AG10803 (cell line): ENCODE measurements at regions not wholly inside any gene's neighbourhood (a gene's known extent, or its start where the extent isn't known, plus 50 kb on each side); places are given as distances from the start of the nearest gene placed in this dataset.

ENCODE experiments used
- DNase-seq: peaks from one replicate; pipeline ENCODE4 v3.0.0; 2010; ENCODE audit warnings: low read depth
- H3K4me3 ChIP-seq: 2 replicates; pipeline ENCODE4 v1.5.1; 2011; ENCODE audit warnings: mild to moderate bottlenecking, low read length, control low read depth
- TF ChIP-seq, protein P1 (sequence below): conservative IDR thresholded peaks from 2 replicates; pipeline ENCODE4 v1.5.1; 2011; ENCODE audit warnings: mild to moderate bottlenecking, low read length, control low read depth, inconsistent platforms

DNA sequence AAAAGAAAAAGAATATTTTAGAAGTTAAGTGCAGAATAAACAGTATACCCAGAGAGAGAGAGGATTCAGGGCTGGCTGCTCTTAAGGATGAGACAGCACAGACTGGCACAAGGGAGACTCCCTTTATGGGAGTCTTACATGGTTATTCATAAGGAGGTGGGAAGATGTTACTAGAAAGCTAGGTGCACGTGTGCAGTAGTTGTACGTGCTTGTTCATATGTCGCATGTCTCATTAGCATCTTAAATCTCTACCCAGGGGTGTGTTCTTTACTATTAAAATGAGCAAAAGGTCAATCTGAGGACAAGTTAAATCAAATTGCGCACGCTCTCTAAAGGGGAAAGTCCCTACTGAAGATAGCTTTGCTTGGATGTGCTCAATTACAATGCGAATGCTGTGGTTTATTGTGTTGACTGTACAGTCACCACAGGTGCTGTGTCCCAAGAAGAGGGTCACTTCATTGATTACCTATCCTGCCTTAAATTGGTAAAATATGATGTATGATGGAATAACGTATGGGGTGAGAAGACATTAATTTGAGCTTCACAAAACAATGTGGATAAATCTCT lies 368.0 kb upstream of the SPHKAP start:
- DNase-seq, result no peak
- TF ChIP-seq, protein P1, sequence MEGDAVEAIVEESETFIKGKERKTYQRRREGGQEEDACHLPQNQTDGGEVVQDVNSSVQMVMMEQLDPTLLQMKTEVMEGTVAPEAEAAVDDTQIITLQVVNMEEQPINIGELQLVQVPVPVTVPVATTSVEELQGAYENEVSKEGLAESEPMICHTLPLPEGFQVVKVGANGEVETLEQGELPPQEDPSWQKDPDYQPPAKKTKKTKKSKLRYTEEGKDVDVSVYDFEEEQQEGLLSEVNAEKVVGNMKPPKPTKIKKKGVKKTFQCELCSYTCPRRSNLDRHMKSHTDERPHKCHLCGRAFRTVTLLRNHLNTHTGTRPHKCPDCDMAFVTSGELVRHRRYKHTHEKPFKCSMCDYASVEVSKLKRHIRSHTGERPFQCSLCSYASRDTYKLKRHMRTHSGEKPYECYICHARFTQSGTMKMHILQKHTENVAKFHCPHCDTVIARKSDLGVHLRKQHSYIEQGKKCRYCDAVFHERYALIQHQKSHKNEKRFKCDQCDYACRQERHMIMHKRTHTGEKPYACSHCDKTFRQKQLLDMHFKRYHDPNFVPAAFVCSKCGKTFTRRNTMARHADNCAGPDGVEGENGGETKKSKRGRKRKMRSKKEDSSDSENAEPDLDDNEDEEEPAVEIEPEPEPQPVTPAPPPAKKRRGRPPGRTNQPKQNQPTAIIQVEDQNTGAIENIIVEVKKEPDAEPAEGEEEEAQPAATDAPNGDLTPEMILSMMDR, result no peak
- no peak overlapping the region for H3K4me3 ChIP-seq

DNA sequence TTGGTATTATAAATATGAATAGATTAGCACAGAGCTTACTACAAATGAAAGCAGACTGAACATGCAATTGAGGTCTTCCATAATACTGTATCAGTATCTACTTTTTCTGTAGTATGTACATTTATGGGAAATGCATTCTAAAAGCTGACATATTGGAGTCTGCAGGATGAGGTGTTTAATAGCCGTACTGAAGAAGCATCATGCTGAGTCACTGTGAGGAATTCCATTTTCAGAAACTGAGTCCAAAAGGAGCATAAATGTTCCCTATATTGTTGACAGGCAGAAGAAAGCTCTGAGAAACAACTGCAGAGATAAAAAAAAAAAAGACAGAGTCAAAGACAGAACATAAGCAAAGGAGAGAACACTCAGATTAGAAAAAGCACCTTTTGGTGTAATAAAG lies 366.7 kb upstream of the SPHKAP start:
- TF ChIP-seq, protein P1, result no peak
- DNase-seq, result peak; percentile 17
- no peak overlapping the region for H3K4me3 ChIP-seq

DNA sequence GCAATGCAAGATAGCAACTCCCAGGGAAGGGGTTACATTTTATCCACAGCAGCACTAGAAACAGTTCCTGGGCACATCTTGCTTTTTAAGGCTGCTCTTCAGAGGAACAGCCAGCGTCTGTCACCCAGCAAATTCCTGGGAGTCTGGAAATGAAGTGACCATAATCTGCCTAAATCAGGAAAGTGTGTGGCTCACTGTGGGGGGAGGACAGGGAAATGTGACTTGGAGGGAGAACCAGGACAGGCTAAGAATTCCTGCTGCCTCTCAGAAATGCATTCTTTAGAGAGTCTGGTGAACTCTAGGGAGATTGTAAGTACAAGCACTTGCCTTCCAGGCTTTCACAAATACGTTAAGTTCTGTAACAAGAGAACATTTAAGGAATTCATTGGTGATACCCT lies 364.3 kb upstream of the SPHKAP start:
- H3K4me3 ChIP-seq, result no peak overlapping the region
- TF ChIP-seq, protein P1, result no peak
- peak; percentile 51 for DNase-seq

DNA sequence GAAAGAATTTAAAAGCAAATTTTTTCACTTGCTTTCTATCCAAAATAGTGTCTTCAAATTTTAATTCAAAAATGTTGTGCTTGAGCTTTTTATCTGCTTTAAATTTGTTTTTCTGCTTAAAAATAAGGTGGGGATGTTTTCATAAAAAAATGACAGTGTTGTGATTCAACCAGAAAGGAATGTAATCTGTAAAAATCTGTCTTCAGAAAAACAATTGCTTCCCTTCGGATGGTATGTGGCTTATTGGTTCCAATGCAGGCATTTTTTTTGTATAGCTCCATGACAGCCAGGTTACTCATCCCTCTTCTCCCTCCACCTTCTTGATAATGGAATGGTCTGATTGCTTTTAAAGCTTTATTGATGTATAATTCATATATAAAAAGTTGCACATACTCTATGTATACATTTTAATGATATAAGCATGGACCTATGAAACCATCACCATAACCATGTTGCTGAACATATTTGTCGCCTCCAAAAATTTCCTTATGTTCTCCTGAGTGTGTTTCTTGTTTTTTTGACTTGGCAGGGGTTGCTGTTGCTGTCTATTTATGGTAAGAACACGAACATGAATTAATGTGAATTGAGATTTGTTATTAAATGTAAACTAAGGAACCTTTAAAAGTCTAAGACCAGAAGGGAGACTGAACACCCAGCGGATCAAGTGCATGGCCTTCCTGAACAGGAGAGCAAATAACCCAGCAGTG lies 363.7 kb upstream of the SPHKAP start:
- TF ChIP-seq, protein P1, result no peak
- peak; percentile 76 for DNase-seq
- no peak overlapping the region for H3K4me3 ChIP-seq

DNA sequence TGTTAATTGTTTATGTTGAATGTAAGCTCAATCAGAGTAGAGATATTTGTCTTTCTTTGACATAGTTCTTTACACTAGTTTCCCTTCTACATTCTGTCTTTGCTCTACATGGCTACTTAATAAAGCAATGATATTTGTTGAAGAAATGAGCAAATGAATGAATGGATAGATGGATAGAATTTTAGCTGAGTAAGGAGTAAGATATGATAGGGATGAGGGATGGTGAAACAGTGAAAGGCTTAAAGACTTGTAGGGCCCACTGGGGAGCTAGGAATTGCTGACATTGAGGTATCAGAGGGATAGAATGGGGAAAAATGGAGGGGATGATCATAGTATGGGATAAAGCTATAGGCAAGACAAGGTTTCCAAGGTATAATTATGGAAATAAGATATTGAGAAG lies 361.6 kb upstream of the SPHKAP start:
- no peak for DNase-seq
- TF ChIP-seq, protein P1, result no peak
- no peak overlapping the region for H3K4me3 ChIP-seq

DNA sequence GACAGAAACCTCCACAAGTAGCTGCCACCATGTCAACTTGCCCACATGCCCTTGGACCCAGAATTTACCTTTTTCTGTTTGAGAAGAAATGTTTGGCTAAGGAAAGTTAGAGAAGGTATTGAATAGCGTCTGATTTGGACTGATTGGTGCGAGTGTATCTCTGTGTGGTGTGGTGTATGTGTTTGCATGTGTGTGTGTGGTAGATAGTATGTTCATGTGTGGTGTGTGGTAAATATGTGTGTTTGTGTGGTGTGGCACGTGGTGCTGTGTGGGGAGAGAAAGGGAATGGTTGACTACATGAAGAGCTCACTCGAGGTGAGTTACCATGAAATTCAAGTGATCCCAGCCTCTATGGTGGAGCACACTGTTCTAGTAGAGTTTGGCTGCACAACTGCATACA lies 360.8 kb upstream of the SPHKAP start:
- no peak overlapping the region for H3K4me3 ChIP-seq
- TF ChIP-seq, protein P1, result no peak

DNA sequence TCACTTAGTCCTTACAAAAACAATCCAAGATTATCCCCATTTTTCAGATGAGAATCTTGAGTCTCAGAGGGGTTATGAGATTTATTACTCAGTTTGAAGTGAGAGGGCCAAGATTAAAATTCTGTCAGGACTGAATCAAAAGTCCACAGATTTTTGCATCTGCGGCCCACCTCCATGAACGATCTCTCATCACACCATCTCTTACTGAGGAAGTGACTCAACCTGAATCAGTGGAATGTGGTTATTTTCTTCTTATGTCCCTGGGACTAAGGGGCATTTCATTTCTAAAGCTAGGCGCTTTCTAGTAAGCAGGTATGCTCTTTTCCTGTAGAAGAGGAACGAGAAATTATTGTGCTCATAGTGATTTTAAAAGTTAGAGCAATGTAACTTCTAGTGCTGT lies 360.3 kb upstream of the SPHKAP start:
- no peak overlapping the region for H3K4me3 ChIP-seq
- peak; percentile 29 for DNase-seq
- TF ChIP-seq, protein P1, result no peak

More for the DNA sequence above, 360.8 kb upstream of the SPHKAP start:
- no peak for DNase-seq
